ENCODE measurements at regions not wholly inside any gene's neighbourhood (a gene's known extent, or its start where the extent isn't known, plus 50 kb on each side); places are given as distances from the start of the nearest gene placed in this dataset.

DNA sequence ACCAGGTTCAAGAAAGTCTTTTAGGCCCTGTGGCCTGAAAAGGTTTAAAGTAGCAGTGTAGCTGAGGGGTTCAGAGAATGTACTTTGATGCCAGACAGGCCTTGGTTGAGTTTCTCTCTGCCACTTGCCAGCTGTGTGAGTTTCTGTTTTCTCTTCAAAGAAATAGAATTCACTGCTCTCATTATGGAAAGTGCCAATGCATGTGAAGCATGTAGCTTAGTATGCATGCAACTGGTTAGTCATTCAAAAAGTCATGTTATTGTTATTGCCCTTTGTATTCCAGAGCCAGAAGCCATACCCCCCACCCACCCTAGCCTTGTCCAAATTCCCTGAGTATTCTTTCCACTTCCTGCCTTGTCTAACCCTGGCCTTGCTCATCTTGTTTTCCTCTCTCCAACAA lies 101.7 kb downstream of the ADRB2 start:
- TF ChIP-seq EZH2phosphoT487 (IDR thresholded peaks at IDR 0.05; ENCODE audit: borderline replicate concordance, low read depth) (no peak), TAF1 (IDR thresholded peaks at IDR 0.05; ENCODE audit: borderline replicate concordance, low read depth, low read length) (no peak), POLR2AphosphoS5 (IDR thresholded peaks at IDR 0.05; ENCODE audit: low read depth, low read length) (no peak), TEAD4 (IDR thresholded peaks at IDR 0.05; ENCODE audit: borderline replicate concordance, insufficient read depth) (no peak), RAD21 (IDR thresholded peaks at IDR 0.05; ENCODE audit: low read length) (no peak), SMC3 (IDR thresholded peaks at IDR 0.05; ENCODE audit: low read depth, low read length) (no peak), RFX5 (IDR thresholded peaks at IDR 0.05; ENCODE audit: low read length) (no peak), JUND (IDR thresholded peaks at IDR 0.05) (no peak), SIN3A (IDR thresholded peaks at IDR 0.05; ENCODE audit: borderline replicate concordance, low read depth, low read length) (no peak)
- TF ChIP-seq, protein P1, sequence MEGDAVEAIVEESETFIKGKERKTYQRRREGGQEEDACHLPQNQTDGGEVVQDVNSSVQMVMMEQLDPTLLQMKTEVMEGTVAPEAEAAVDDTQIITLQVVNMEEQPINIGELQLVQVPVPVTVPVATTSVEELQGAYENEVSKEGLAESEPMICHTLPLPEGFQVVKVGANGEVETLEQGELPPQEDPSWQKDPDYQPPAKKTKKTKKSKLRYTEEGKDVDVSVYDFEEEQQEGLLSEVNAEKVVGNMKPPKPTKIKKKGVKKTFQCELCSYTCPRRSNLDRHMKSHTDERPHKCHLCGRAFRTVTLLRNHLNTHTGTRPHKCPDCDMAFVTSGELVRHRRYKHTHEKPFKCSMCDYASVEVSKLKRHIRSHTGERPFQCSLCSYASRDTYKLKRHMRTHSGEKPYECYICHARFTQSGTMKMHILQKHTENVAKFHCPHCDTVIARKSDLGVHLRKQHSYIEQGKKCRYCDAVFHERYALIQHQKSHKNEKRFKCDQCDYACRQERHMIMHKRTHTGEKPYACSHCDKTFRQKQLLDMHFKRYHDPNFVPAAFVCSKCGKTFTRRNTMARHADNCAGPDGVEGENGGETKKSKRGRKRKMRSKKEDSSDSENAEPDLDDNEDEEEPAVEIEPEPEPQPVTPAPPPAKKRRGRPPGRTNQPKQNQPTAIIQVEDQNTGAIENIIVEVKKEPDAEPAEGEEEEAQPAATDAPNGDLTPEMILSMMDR (IDR thresholded peaks at IDR 0.05), result no peak
- TF ChIP-seq, protein P2, sequence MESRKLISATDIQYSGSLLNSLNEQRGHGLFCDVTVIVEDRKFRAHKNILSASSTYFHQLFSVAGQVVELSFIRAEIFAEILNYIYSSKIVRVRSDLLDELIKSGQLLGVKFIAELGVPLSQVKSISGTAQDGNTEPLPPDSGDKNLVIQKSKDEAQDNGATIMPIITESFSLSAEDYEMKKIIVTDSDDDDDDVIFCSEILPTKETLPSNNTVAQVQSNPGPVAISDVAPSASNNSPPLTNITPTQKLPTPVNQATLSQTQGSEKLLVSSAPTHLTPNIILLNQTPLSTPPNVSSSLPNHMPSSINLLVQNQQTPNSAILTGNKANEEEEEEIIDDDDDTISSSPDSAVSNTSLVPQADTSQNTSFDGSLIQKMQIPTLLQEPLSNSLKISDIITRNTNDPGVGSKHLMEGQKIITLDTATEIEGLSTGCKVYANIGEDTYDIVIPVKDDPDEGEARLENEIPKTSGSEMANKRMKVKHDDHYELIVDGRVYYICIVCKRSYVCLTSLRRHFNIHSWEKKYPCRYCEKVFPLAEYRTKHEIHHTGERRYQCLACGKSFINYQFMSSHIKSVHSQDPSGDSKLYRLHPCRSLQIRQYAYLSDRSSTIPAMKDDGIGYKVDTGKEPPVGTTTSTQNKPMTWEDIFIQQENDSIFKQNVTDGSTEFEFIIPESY (IDR thresholded peaks at IDR 0.05; ENCODE audit: borderline replicate concordance, low read depth), result no peak
- TF ChIP-seq, protein P3, sequence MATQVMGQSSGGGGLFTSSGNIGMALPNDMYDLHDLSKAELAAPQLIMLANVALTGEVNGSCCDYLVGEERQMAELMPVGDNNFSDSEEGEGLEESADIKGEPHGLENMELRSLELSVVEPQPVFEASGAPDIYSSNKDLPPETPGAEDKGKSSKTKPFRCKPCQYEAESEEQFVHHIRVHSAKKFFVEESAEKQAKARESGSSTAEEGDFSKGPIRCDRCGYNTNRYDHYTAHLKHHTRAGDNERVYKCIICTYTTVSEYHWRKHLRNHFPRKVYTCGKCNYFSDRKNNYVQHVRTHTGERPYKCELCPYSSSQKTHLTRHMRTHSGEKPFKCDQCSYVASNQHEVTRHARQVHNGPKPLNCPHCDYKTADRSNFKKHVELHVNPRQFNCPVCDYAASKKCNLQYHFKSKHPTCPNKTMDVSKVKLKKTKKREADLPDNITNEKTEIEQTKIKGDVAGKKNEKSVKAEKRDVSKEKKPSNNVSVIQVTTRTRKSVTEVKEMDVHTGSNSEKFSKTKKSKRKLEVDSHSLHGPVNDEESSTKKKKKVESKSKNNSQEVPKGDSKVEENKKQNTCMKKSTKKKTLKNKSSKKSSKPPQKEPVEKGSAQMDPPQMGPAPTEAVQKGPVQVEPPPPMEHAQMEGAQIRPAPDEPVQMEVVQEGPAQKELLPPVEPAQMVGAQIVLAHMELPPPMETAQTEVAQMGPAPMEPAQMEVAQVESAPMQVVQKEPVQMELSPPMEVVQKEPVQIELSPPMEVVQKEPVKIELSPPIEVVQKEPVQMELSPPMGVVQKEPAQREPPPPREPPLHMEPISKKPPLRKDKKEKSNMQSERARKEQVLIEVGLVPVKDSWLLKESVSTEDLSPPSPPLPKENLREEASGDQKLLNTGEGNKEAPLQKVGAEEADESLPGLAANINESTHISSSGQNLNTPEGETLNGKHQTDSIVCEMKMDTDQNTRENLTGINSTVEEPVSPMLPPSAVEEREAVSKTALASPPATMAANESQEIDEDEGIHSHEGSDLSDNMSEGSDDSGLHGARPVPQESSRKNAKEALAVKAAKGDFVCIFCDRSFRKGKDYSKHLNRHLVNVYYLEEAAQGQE (IDR thresholded peaks at IDR 0.05; ENCODE audit: low read depth, low read length), result no peak
- TF ChIP-seq, protein P4, sequence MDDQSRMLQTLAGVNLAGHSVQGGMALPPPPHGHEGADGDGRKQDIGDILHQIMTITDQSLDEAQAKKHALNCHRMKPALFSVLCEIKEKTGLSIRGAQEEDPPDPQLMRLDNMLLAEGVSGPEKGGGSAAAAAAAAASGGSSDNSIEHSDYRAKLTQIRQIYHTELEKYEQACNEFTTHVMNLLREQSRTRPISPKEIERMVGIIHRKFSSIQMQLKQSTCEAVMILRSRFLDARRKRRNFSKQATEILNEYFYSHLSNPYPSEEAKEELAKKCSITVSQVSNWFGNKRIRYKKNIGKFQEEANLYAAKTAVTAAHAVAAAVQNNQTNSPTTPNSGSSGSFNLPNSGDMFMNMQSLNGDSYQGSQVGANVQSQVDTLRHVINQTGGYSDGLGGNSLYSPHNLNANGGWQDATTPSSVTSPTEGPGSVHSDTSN (IDR thresholded peaks at IDR 0.05), result no peak
